Hematopoietic multipotent progenitor cell treated with erythropoietin and hydrocortisone succinate and interleukin-3 and kit ligand, for 8 days (in vitro differentiated cells): ENCODE measurements at regions not wholly inside any gene's neighbourhood (a gene's known extent, or its start where the extent isn't known, plus 50 kb on each side); places are given as distances from the start of the nearest gene placed in this dataset.

ENCODE experiments used
- DNase-seq: peaks from one replicate; pipeline ENCODE4 v3.0.0-alpha.2; 2015

DNA sequence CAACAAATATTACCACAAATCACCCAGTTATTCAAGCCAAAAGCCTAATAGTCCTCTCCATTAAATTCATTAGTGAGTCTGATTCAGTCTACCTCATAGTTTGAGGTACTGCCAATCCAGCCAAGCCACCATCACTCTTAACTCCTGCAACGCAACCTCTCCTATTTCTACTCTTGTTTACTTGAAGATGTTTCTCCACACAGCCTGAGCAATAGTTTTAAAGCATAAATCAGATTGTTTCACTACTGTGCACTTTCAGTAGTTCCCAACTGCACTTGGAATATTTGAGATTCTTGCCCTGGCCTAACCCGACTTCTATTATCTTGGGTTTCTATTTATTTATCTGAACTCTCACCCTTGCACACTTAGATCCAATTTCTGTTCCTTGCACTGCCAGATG lies 85.5 kb downstream of the YIPF5 start:
- DNase-seq = no peak

GRCh38 chr5:144085381-144085780 lies 85.1 kb downstream of the YIPF5 start:
- no peak for DNase-seq

DNA sequence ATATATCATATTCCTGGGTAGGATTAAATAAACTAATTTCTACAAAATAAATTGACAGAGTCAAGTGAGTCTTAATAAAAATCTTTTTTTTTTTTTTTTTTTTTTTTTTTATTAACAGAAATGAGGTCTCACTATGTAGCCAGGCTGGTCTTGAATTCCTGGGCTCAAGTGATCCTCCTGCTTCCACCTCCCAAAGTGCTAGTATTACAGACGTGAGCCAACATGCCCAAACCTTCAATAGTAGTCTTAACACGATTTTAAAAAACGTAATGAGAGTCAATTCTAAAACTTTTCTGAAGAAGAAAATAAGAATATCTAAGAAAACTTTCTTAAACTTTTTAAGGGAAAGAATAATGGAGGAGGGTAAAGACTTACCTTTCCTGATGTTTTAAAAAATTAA lies 84.2 kb downstream of the YIPF5 start:
- DNase-seq = no peak

- no peak for DNase-seq
Observed at GRCh38 chr5:144087576-144087975, 82.9 kb downstream of the YIPF5 start.

GRCh38 chr5:144088206-144089064 lies 82.0 kb downstream of the YIPF5 start:
- no peak for DNase-seq

DNA sequence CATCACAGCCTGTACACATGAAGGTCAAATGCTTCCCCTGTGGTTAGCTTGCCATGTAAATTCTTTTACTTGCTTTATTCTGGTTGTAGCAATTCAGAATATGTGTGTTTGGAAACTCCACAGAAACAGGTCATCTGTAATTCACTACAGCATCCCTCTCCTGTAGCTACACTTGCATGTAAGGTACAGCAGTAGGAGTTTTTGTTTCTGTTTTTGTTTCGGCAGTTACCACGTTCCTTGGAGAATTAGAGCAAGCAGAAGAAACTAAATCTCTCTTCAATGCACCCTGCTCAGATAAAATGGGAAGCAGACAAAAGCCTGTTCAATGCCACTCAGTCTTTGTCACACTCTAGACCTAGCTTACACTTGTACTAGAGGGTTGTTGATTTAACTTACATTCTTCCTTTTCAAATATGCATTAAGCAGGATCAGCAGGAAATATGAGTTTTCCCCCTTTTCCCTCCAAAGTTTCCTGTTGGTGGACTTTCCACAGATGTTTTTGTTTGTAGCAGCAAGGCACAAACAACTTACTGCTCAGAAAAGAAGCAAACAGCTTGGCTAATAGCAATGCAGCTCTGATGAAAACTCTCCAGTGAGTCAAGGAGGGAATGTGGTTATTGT lies 80.9 kb downstream of the YIPF5 start:
- DNase-seq = no peak

GRCh38 chr5:144092508-144092907 lies 78.0 kb downstream of the YIPF5 start:
- no peak for DNase-seq

GRCh38 chr5:144093400-144093799 lies 77.1 kb downstream of the YIPF5 start:
- no peak for DNase-seq

GRCh38 chr5:144093868-144094267 lies 76.6 kb downstream of the YIPF5 start:
- DNase-seq = no peak

DNA sequence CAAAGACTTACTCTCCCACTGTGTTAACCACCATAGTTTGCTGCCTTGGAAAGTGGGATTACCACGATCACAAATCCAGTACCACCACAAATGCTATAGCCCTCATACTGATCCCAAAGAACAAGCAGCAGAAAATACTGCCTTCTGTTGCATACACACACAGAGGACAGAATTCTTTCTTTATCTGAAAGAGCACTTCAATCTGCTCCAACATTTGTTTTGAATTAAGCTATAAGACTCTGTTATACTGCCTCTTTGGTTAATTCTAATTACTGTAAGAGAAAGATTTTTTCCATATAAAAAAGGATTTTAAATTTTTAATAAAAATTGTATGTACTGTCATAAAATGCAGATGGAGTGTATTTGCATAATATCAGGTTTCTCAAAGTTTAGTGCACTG lies 69.8 kb downstream of the YIPF5 start:
- DNase-seq = no peak

GRCh38 chr5:144101616-144102015 lies 68.8 kb downstream of the YIPF5 start:
- no peak for DNase-seq

- DNase-seq = no peak
Observed at GRCh38 chr5:144102361-144102760, 68.1 kb downstream of the YIPF5 start.

GRCh38 chr5:144102979-144103378 lies 67.5 kb downstream of the YIPF5 start:
- DNase-seq = no peak

DNA sequence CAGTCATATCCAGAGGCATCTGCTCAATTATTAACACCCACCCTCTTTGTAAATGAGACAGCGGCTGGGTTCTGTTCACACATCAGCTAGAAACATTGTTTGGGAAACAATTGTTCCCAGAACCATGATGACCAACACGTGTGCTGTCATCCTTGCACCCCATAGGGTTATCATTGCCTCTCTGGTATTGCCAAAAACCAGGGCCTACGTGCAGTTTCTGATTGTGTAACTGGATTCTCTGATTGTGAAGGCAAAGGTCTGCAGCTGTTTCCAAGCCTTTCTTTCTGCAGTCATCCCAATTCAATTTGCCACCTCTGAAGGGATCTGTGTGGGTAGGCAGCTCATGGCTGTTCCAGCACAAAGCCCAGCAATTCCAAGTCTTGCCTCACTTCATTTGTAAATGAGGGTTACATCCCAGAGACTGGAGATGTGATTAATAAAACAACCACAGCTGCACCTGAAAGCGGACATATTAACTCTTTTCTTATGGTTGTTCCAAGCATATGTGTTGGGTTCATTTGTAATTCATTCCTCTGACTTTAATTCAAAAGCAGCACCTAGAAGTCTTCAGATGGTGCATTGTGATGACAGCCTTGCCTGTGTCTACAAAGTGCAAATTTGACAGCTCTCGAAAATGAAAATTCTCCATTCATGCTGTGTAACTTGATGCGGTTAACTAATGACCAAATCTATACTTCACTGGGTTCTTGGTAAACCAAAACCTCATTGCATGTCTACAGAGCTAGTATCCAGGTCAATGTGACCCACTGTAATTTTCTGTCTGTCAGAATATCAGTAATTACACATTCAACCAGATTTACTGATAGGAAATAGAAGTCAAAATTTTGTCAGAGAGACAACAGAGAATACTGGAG lies 66.6 kb downstream of the YIPF5 start:
- no peak for DNase-seq

DNA sequence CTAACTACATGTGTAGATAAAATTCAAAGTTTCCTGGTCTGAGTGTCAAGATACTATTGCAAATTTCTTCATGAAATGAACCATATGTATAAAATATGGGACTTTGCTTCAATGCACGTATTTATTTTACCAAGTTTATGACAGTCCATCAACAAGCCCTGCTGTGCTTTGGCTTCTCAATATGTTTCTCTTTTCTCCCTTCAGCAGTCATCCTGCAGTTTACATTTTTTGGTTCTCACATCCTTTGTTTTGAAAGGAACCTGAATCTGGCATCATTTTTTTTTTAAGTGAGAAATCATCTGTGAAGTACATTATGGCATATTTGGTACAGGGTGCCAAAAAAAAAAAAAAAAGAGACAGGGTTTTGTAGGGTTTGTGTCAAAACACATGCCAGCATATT lies 65.1 kb downstream of the YIPF5 start:
- no peak for DNase-seq

DNA sequence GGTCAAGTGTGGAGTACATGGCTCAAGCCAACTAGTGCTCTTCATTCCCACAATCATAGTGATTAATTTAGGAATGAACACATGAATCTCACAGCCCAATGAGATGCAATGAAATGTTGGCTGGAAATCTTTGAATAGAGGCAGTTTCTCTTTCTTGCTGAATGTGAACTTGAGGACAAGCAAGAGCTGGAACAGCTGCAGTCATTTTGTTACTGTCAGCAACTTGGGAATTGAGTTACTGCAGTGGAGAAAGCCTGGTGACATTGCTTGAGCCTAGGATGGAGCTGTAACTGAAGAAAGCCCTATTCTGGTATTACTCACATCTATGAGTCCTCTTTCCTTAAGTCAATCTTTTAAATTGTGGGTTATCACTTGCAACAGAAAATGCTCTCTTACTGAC lies 62.3 kb downstream of the YIPF5 start:
- DNase-seq = no peak
